ENCODE measurements at regions not wholly inside any gene's neighbourhood (a gene's known extent, or its start where the extent isn't known, plus 50 kb on each side); places are given as distances from the start of the nearest gene placed in this dataset.

DNA sequence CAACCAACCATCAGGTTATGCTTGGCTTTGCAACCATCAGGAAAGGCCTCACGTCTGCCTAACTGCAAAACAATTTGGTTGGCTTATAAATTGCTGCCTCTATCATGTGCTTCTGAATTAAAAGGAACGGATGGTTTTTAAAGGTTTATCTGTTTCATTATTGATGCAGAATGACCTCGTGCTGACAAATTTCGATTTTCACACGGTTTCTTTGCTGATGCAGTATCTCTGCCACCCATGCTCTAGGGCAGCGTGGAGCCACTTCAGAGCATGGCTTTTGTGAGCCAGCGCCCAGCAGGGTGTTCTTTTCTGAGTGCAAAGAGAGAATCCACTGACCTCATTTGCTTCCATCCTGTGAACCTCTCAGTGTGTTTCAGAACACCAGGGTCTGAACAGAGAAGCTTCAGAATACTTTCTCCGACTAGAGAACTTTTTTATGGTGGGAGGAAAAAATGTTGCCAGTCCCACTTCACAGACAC is 143.1 kb upstream of the L3MBTL4 start:
- no peaks in the 10 kb centered on the region for H3K4me1 Mint-ChIP-seq
- Histone ChIP-seq H3K36me3 (replicated peaks in 1 of 2; ENCODE audit: control extremely low read depth in 1 of 2, control insufficient read depth in 1 of 2, extremely low read depth in 1 of 2, insufficient read depth in 2 of 2, low read length in 1 of 2) (no peaks in the 10 kb centered on the region), H3K9me3 (ENCODE audit: control extremely low read depth in 1 of 3, control insufficient read depth in 2 of 3, insufficient read depth in 1 of 3, low read length in 2 of 3) (no peaks in the 10 kb centered on the region), H2AFZ (ENCODE audit: insufficient read depth, low read depth, low read length, poor library complexity, severe bottlenecking) (no peak overlapping the region), H3K27ac (ENCODE audit: low read length in 2 of 2) (no peak overlapping the region), H4K20me1 (ENCODE audit: control insufficient read depth, insufficient read depth, low read length, poor library complexity, severe bottlenecking) (no peaks in the 10 kb centered on the region), H3K79me2 (ENCODE audit: control insufficient read depth, insufficient read depth, low read length) (no peaks in the 10 kb centered on the region), H3K4me2 (replicated peaks; ENCODE audit: low read depth, low read length, poor library complexity, severe bottlenecking) (no peak overlapping the region), H3K9ac (ENCODE audit: low read length) (no peak overlapping the region), H3K4me3 (ENCODE audit: control extremely low read depth in 1 of 5, extremely low read depth in 1 of 5, insufficient read depth in 1 of 5, low read depth in 2 of 5, low read length in 4 of 5) (no peak overlapping the region), H3K27me3 (replicated peaks in 1 of 4; ENCODE audit: control extremely low read depth in 1 of 4, control insufficient read depth in 3 of 4, insufficient read depth in 4 of 4, low read length in 3 of 4) (no peaks in the 10 kb centered on the region), H3K4me1 (ENCODE audit: control insufficient read depth in 2 of 2, insufficient read depth in 2 of 2, low read length in 2 of 2) (no peaks in the 10 kb centered on the region)
- ChIA-PET POLR2A (no interaction called here), CTCF (no interaction called here)
- peaks cover 4% of the 10 kb centered on the region for H3K27me3 Mint-ChIP-seq
- no peak overlapping the region for H3K4me3 Mint-ChIP-seq
- 81% methylated on average over 6 of the region's 8 CpGs for WGBS (ENCODE audit: insufficient coverage)
- no peak overlapping the region for H3K27ac Mint-ChIP-seq
- no peak for TF ChIP-seq EZH2 (IDR thresholded peaks at IDR 0.05; ENCODE audit: borderline replicate concordance, insufficient read depth, low read depth, low read length, poor library complexity, severe bottlenecking)
- TF ChIP-seq, protein P1, sequence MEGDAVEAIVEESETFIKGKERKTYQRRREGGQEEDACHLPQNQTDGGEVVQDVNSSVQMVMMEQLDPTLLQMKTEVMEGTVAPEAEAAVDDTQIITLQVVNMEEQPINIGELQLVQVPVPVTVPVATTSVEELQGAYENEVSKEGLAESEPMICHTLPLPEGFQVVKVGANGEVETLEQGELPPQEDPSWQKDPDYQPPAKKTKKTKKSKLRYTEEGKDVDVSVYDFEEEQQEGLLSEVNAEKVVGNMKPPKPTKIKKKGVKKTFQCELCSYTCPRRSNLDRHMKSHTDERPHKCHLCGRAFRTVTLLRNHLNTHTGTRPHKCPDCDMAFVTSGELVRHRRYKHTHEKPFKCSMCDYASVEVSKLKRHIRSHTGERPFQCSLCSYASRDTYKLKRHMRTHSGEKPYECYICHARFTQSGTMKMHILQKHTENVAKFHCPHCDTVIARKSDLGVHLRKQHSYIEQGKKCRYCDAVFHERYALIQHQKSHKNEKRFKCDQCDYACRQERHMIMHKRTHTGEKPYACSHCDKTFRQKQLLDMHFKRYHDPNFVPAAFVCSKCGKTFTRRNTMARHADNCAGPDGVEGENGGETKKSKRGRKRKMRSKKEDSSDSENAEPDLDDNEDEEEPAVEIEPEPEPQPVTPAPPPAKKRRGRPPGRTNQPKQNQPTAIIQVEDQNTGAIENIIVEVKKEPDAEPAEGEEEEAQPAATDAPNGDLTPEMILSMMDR (IDR thresholded peaks at IDR 0.05): no peak
- H3K9me3 Mint-ChIP-seq (ENCODE audit: insufficient read depth): peaks cover 2% of the 10 kb centered on the region
- intact Hi-C loops (cut with micrococcal nuclease): no loop called here
- no peak for ATAC-seq (ENCODE audit: low read depth)
- DNase-seq: no peak

DNA sequence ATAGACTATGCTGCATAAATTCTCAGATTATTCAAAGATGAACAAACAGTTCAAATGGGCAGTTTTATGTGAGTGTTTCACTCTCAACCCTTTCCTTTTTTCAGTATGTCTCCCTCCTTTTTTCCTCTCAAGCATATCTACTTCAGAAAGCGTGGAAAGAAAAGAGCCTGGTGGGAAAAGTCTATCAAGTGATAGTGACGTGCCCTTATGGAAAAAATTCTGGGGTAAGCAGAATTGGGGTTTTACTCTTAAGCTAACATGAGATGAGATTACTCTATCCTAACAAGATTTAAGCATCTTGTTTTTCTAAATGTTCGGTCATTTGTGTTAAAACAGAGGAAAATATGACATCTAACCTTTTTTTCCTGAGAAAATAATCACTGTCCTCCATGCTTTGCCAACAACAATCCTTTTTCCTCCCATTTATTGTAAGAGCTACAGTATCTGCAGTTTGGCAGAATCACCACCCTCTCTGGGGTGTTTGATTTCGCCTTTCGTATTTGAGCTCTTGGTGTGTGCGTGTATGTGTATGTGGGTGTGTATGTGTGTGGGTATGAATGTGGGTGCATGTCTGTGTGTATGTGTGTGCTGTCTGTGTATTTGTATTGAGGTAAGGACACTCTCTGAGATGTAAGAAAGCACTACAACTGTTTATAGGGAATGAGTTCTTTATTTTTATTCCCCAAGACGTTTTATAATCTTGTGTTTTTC is 143.9 kb upstream of the L3MBTL4 start:
- no peak for DNase-seq
- ATAC-seq (ENCODE audit: low read depth): no peak
- 93% methylated on average over 3 of the region's 7 CpGs for WGBS (ENCODE audit: insufficient coverage)
- intact Hi-C loops (cut with micrococcal nuclease): no loop called here
- Histone ChIP-seq H3K9ac (ENCODE audit: low read length) (no peak overlapping the region), H3K4me2 (replicated peaks; ENCODE audit: low read depth, low read length, poor library complexity, severe bottlenecking) (no peak overlapping the region), H3K9me3 (ENCODE audit: control extremely low read depth in 1 of 3, control insufficient read depth in 2 of 3, insufficient read depth in 1 of 3, low read length in 2 of 3) (no peaks in the 10 kb centered on the region), H3K27me3 (replicated peaks in 1 of 4; ENCODE audit: control extremely low read depth in 1 of 4, control insufficient read depth in 3 of 4, insufficient read depth in 4 of 4, low read length in 3 of 4) (no peaks in the 10 kb centered on the region), H3K4me1 (ENCODE audit: control insufficient read depth in 2 of 2, insufficient read depth in 2 of 2, low read length in 2 of 2) (no peaks in the 10 kb centered on the region), H2AFZ (ENCODE audit: insufficient read depth, low read depth, low read length, poor library complexity, severe bottlenecking) (no peak overlapping the region), H3K79me2 (ENCODE audit: control insufficient read depth, insufficient read depth, low read length) (no peaks in the 10 kb centered on the region), H3K36me3 (replicated peaks in 1 of 2; ENCODE audit: control extremely low read depth in 1 of 2, control insufficient read depth in 1 of 2, extremely low read depth in 1 of 2, insufficient read depth in 2 of 2, low read length in 1 of 2) (no peaks in the 10 kb centered on the region), H4K20me1 (ENCODE audit: control insufficient read depth, insufficient read depth, low read length, poor library complexity, severe bottlenecking) (no peaks in the 10 kb centered on the region), H3K4me3 (ENCODE audit: control extremely low read depth in 1 of 5, extremely low read depth in 1 of 5, insufficient read depth in 1 of 5, low read depth in 2 of 5, low read length in 4 of 5) (no peak overlapping the region), H3K27ac (ENCODE audit: low read length in 2 of 2) (no peak overlapping the region)
- no peaks in the 10 kb centered on the region for H3K4me1 Mint-ChIP-seq
- peaks cover 2% of the 10 kb centered on the region for H3K9me3 Mint-ChIP-seq (ENCODE audit: insufficient read depth)
- TF ChIP-seq, protein P1 (IDR thresholded peaks at IDR 0.05): no peak
- TF ChIP-seq EZH2 (IDR thresholded peaks at IDR 0.05; ENCODE audit: borderline replicate concordance, insufficient read depth, low read depth, low read length, poor library complexity, severe bottlenecking): no peak
- H3K27ac Mint-ChIP-seq: no peak overlapping the region
- POLR2A ChIA-PET: no interaction called here
- CTCF ChIA-PET: no interaction called here
- peaks cover 4% of the 10 kb centered on the region for H3K27me3 Mint-ChIP-seq
- H3K4me3 Mint-ChIP-seq: no peak overlapping the region
